ENCODE measurements at regions not wholly inside any gene's neighbourhood (a gene's known extent, or its start where the extent isn't known, plus 50 kb on each side); places are given as distances from the start of the nearest gene placed in this dataset.

GRCh38 chr13:61833228-61833627, 417.6 kb upstream of the PCDH20 start:
- no peak for TF ChIP-seq ZNF331 (CRISPR knock-in tag; IDR thresholded peaks at IDR 0.05; ENCODE audit: low read depth)
- no peak for TF ChIP-seq POLR2AphosphoS5 (IDR thresholded peaks at IDR 0.05; ENCODE audit: low read depth)
- TF ChIP-seq ETS1 (IDR thresholded peaks at IDR 0.05): no peak
- no peak for TF ChIP-seq EZH2phosphoT487 (IDR thresholded peaks at IDR 0.05; ENCODE audit: unreplicated experiment)

GRCh38 chr13:61831026-61831425, 415.4 kb upstream of the PCDH20 start:
- no peaks in the 10 kb centered on the region for H3K27me3 Mint-ChIP-seq (ENCODE audit: insufficient read depth, low read depth, poor library complexity)
- no peak overlapping the region for H2AFZ ChIP-seq
- TF ChIP-seq EZH2phosphoT487 (IDR thresholded peaks at IDR 0.05; ENCODE audit: unreplicated experiment): no peak
- TF ChIP-seq ZNF114 (CRISPR knock-in tag; IDR thresholded peaks at IDR 0.05): no peak
- TF ChIP-seq JUNB (IDR thresholded peaks at IDR 0.05; ENCODE audit: unreplicated experiment): no peak
- TF ChIP-seq ZNF462 (CRISPR knock-in tag; IDR thresholded peaks at IDR 0.05): no peak
- no peak for TF ChIP-seq CREB1 (CRISPR knock-in tag; IDR thresholded peaks at IDR 0.05; ENCODE audit: low read depth)
- TF ChIP-seq STAT1 (IDR thresholded peaks at IDR 0.05; ENCODE audit: unreplicated experiment): no peak
- TF ChIP-seq EZH2 (IDR thresholded peaks at IDR 0.05; ENCODE audit: low read depth, unreplicated experiment): no peak
- TF ChIP-seq ZNF331 (CRISPR knock-in tag; IDR thresholded peaks at IDR 0.05; ENCODE audit: low read depth): no peak
- no peak for TF ChIP-seq ETS1 (IDR thresholded peaks at IDR 0.05)
- no peak for TF ChIP-seq NANOG (IDR thresholded peaks at IDR 0.05; ENCODE audit: borderline replicate concordance)

More at GRCh38 chr13:61833228-61833627, 417.6 kb upstream of the PCDH20 start:
- no peaks in the 10 kb centered on the region for H3K27me3 ChIP-seq (ENCODE audit: insufficient read depth)
- no peak overlapping the region for H2AFZ ChIP-seq
- no peaks in the 10 kb centered on the region for H3K36me3 ChIP-seq (ENCODE audit: insufficient read depth)
- H3K4me2 ChIP-seq: no peak overlapping the region
- H3F3A ChIP-seq (replicated peaks; ENCODE audit: low read depth): no peaks in the 10 kb centered on the region
- no peaks in the 10 kb centered on the region for H4K20me1 ChIP-seq (replicated peaks; ENCODE audit: insufficient read depth)
- ATAC-seq (no peak), DNase-seq (ENCODE audit: low spot score) (no peak)
- H3K27ac Mint-ChIP-seq: no peak overlapping the region
- H3K79me2 ChIP-seq (replicated peaks; ENCODE audit: insufficient read depth): no peaks in the 10 kb centered on the region
- peaks cover 3% of the 10 kb centered on the region for H3K4me1 Mint-ChIP-seq
- no peak overlapping the region for H3K27ac ChIP-seq (ENCODE audit: low read depth)
- no peaks in the 10 kb centered on the region for H3K27me3 Mint-ChIP-seq (ENCODE audit: insufficient read depth, low read depth, poor library complexity)
- H3K4me3 Mint-ChIP-seq: no peak overlapping the region
- no peak overlapping the region for H3K4me3 ChIP-seq
- H3K4me1 ChIP-seq (ENCODE audit: insufficient read depth): no peaks in the 10 kb centered on the region
- no peaks in the 10 kb centered on the region for H3K36me3 Mint-ChIP-seq (ENCODE audit: low read depth)
- H3K9me2 ChIP-seq (ENCODE audit: insufficient read depth): no peaks in the 10 kb centered on the region
- no peaks in the 10 kb centered on the region for H3K9me3 Mint-ChIP-seq

More at GRCh38 chr13:61831026-61831425, 415.4 kb upstream of the PCDH20 start:
- H3K36me3 ChIP-seq (ENCODE audit: insufficient read depth): no peaks in the 10 kb centered on the region
- H3K9me2 ChIP-seq (ENCODE audit: insufficient read depth): no peaks in the 10 kb centered on the region
- H3K79me2 ChIP-seq (replicated peaks; ENCODE audit: insufficient read depth): no peaks in the 10 kb centered on the region
- no peaks in the 10 kb centered on the region for H4K20me1 ChIP-seq (replicated peaks; ENCODE audit: insufficient read depth)
- H3K4me3 ChIP-seq: no peak overlapping the region
- ATAC-seq (no peak), DNase-seq (ENCODE audit: low spot score) (no peak)
- H3K4me1 ChIP-seq (ENCODE audit: insufficient read depth): no peaks in the 10 kb centered on the region
- Mint-ChIP-seq H3K4me3 (no peak overlapping the region), H3K9me3 (peaks cover 6% of the 10 kb centered on the region; the same call in 2 of the 3 replicates), H3K36me3 (ENCODE audit: low read depth) (no peaks in the 10 kb centered on the region), H3K4me1 (peaks cover 3% of the 10 kb centered on the region), H3K27ac (peak overlapping the region; percentile 59; the same call in 1 of the 2 replicates)
- no peaks in the 10 kb centered on the region for H3F3A ChIP-seq (replicated peaks; ENCODE audit: low read depth)
- H3K27me3 ChIP-seq (ENCODE audit: insufficient read depth): no peaks in the 10 kb centered on the region
- no peak overlapping the region for H3K4me2 ChIP-seq
- H3K27ac ChIP-seq (ENCODE audit: low read depth): no peak overlapping the region

Data from GM23338 (cell line).